Stimulated activated effector memory CD8-positive, alpha-beta T cell treated with anti-CD3 and anti-CD28 coated beads, Interleukin-12 subunit alpha, Interleukin-12 subunit beta, amount 100 ng/mL, for 72 hours (primary cell): ENCODE measurements at regions not wholly inside any gene's neighbourhood (a gene's known extent, or its start where the extent isn't known, plus 50 kb on each side); places are given as distances from the start of the nearest gene placed in this dataset.
"Not testable (repeated sequence)": the region's sequence is repeated elsewhere in the genome, so short reads cannot be mapped to it uniquely, and the experiment has no call there.

Experiments used
- ATAC-seq: fragments of 150-1000 bp; cut with Tn5 transposase; 2 replicates; pipeline ENCODE4 v1.10.0; 2021
- DNase-seq, 2 donors: peaks; one replicate each; pipeline ENCODE4 v3.0.0; 2021 to 2022; ENCODE audit warnings: low spot score in 2 of 2
- H3K27ac Mint-ChIP-seq: one replicate; pipeline ENCODE4 v1.8.0; 2022; ENCODE audit warnings: mild to moderate bottlenecking, mixed read lengths
- H3K36me3 Mint-ChIP-seq: one replicate; pipeline ENCODE4 v1.8.0; 2022; ENCODE audit warnings: mild to moderate bottlenecking, mixed read lengths
- H3K4me1 Mint-ChIP-seq: one replicate; pipeline ENCODE4 v1.8.0; 2022; ENCODE audit warnings: mixed read lengths
- H3K4me3 Mint-ChIP-seq: one replicate; pipeline ENCODE4 v1.8.0; 2022; ENCODE audit warnings: mild to moderate bottlenecking, mixed read lengths
- H3K9me3 Mint-ChIP-seq: one replicate; pipeline ENCODE4 v1.8.0; 2022; ENCODE audit warnings: mixed read lengths

GRCh38 chr1:224040006-224040405, 73.9 kb upstream of the FBXO28 start:
- not testable (repeated sequence) for H3K27ac Mint-ChIP-seq, DNase-seq, H3K4me1 Mint-ChIP-seq, H3K9me3 Mint-ChIP-seq, ATAC-seq, H3K36me3 Mint-ChIP-seq, H3K4me3 Mint-ChIP-seq

GRCh38 chr1:224038832-224039231, 75.1 kb upstream of the FBXO28 start:
- H3K4me3 Mint-ChIP-seq, H3K27ac Mint-ChIP-seq, H3K9me3 Mint-ChIP-seq, H3K4me1 Mint-ChIP-seq, DNase-seq, H3K36me3 Mint-ChIP-seq, ATAC-seq: not testable (repeated sequence)

GRCh38 chr1:224037362-224037761, 76.5 kb upstream of the FBXO28 start:
- H3K4me1 Mint-ChIP-seq, H3K4me3 Mint-ChIP-seq, H3K27ac Mint-ChIP-seq, H3K9me3 Mint-ChIP-seq, DNase-seq, ATAC-seq, H3K36me3 Mint-ChIP-seq: not testable (repeated sequence)

GRCh38 chr1:224032608-224033276, 81.2 kb upstream of the FBXO28 start:
- ATAC-seq, result peak; percentile 60
- DNase-seq, H3K36me3 Mint-ChIP-seq, H3K9me3 Mint-ChIP-seq, H3K4me3 Mint-ChIP-seq, H3K27ac Mint-ChIP-seq, H3K4me1 Mint-ChIP-seq: not testable (repeated sequence)

- not testable (repeated sequence) for H3K9me3 Mint-ChIP-seq, DNase-seq, H3K4me1 Mint-ChIP-seq, H3K4me3 Mint-ChIP-seq, H3K36me3 Mint-ChIP-seq, H3K27ac Mint-ChIP-seq
- peak; percentile 85 for ATAC-seq
Observed at GRCh38 chr1:224031986-224032385, 81.9 kb upstream of the FBXO28 start.

- H3K4me3 Mint-ChIP-seq, H3K9me3 Mint-ChIP-seq, H3K27ac Mint-ChIP-seq, H3K4me1 Mint-ChIP-seq, DNase-seq, ATAC-seq, H3K36me3 Mint-ChIP-seq: not testable (repeated sequence)
Observed at GRCh38 chr1:224030257-224030656, 83.7 kb upstream of the FBXO28 start.

- H3K27ac Mint-ChIP-seq, H3K4me1 Mint-ChIP-seq, H3K4me3 Mint-ChIP-seq, H3K9me3 Mint-ChIP-seq, DNase-seq, H3K36me3 Mint-ChIP-seq: not testable (repeated sequence)
- peak; percentile 34 for ATAC-seq
Observed at GRCh38 chr1:224029286-224030025, 84.5 kb upstream of the FBXO28 start.

- H3K4me1 Mint-ChIP-seq, result not testable (repeated sequence)
Observed at GRCh38 chr1:224028802-224029201, 85.1 kb upstream of the FBXO28 start.

GRCh38 chr1:224023122-224023521, 90.8 kb upstream of the FBXO28 start:
- not testable (repeated sequence) for H3K27ac Mint-ChIP-seq, H3K4me1 Mint-ChIP-seq, H3K9me3 Mint-ChIP-seq, H3K36me3 Mint-ChIP-seq, DNase-seq, ATAC-seq, H3K4me3 Mint-ChIP-seq

More at GRCh38 chr1:224028802-224029201, 85.1 kb upstream of the FBXO28 start:
- H3K4me3 Mint-ChIP-seq, H3K36me3 Mint-ChIP-seq, ATAC-seq, DNase-seq, H3K9me3 Mint-ChIP-seq, H3K27ac Mint-ChIP-seq: not testable (repeated sequence)

GRCh38 chr1:224022249-224022970, 91.5 kb upstream of the FBXO28 start:
- H3K4me1 Mint-ChIP-seq, DNase-seq, H3K9me3 Mint-ChIP-seq, ATAC-seq, H3K27ac Mint-ChIP-seq, H3K4me3 Mint-ChIP-seq: not testable (repeated sequence)
- H3K36me3 Mint-ChIP-seq, result peaks cover 10% of the 10 kb centered on the region

GRCh38 chr1:224019866-224020265, 94.0 kb upstream of the FBXO28 start:
- ATAC-seq, H3K9me3 Mint-ChIP-seq, H3K27ac Mint-ChIP-seq, H3K4me1 Mint-ChIP-seq, H3K4me3 Mint-ChIP-seq, DNase-seq: not testable (repeated sequence)
- peaks cover 10% of the 10 kb centered on the region for H3K36me3 Mint-ChIP-seq

- H3K4me1 Mint-ChIP-seq, H3K4me3 Mint-ChIP-seq, ATAC-seq, H3K27ac Mint-ChIP-seq, DNase-seq, H3K9me3 Mint-ChIP-seq: not testable (repeated sequence)
- H3K36me3 Mint-ChIP-seq, result peaks cover 10% of the 10 kb centered on the region
Observed at GRCh38 chr1:224015782-224016181, 98.1 kb upstream of the FBXO28 start.

GRCh38 chr1:224014330-224014649, 99.6 kb upstream of the FBXO28 start:
- no peak overlapping the region for H3K27ac Mint-ChIP-seq
- peaks cover 10% of the 10 kb centered on the region for H3K36me3 Mint-ChIP-seq

GRCh38 chr1:224013626-224014329, 100.1 kb upstream of the FBXO28 start:
- ATAC-seq, H3K4me1 Mint-ChIP-seq, H3K4me3 Mint-ChIP-seq, H3K9me3 Mint-ChIP-seq, H3K27ac Mint-ChIP-seq, DNase-seq: not testable (repeated sequence)
- H3K36me3 Mint-ChIP-seq, result peaks cover 10% of the 10 kb centered on the region

More at GRCh38 chr1:224014330-224014649, 99.6 kb upstream of the FBXO28 start:
- Mint-ChIP-seq H3K9me3 (peaks cover 2% of the 10 kb centered on the region), H3K4me3 (no peak overlapping the region), H3K4me1 (no peaks in the 10 kb centered on the region)
- ATAC-seq (no peak), DNase-seq (no peak)

- not testable (repeated sequence) for H3K4me3 Mint-ChIP-seq, H3K27ac Mint-ChIP-seq
Observed at GRCh38 chr1:224012807-224013434, 101.0 kb upstream of the FBXO28 start.

More at GRCh38 chr1:224012807-224013434, 101.0 kb upstream of the FBXO28 start:
- ATAC-seq, H3K9me3 Mint-ChIP-seq, H3K36me3 Mint-ChIP-seq, DNase-seq, H3K4me1 Mint-ChIP-seq: not testable (repeated sequence)
